ENCODE measurements at regions not wholly inside any gene's neighbourhood (a gene's known extent, or its start where the extent isn't known, plus 50 kb on each side); places are given as distances from the start of the nearest gene placed in this dataset.
A peak's percentile ranks its signal among the peaks of the same experiment; 100 is the strongest.

- TF ChIP-seq TSHZ1 (tag by site-specific recombination; IDR thresholded peaks at IDR 0.05; ENCODE audit: borderline replicate concordance) (no peak), ZFHX2 (tag by site-specific recombination; conservative IDR thresholded peaks at IDR 0.05) (no peak), ZNF561 (tag by site-specific recombination; IDR thresholded peaks at IDR 0.05; ENCODE audit: borderline replicate concordance) (no peak), ZNF664 (tag by site-specific recombination; IDR thresholded peaks at IDR 0.05) (no peak), ZNF843 (tag by site-specific recombination; IDR thresholded peaks at IDR 0.05) (no peak), BCL11B (tag by site-specific recombination; IDR thresholded peaks at IDR 0.05; ENCODE audit: low read depth) (no peak), ZNF37A (tag by site-specific recombination; IDR thresholded peaks at IDR 0.05) (no peak), ZBTB6 (tag by site-specific recombination; IDR thresholded peaks at IDR 0.05) (no peak), REPIN1 (tag by site-specific recombination; IDR thresholded peaks at IDR 0.05; ENCODE audit: low read depth) (no peak)
Observed at GRCh38 chr10:132133005-132133404, 53.7 kb upstream of the DPYSL4 start (continued).

DNA sequence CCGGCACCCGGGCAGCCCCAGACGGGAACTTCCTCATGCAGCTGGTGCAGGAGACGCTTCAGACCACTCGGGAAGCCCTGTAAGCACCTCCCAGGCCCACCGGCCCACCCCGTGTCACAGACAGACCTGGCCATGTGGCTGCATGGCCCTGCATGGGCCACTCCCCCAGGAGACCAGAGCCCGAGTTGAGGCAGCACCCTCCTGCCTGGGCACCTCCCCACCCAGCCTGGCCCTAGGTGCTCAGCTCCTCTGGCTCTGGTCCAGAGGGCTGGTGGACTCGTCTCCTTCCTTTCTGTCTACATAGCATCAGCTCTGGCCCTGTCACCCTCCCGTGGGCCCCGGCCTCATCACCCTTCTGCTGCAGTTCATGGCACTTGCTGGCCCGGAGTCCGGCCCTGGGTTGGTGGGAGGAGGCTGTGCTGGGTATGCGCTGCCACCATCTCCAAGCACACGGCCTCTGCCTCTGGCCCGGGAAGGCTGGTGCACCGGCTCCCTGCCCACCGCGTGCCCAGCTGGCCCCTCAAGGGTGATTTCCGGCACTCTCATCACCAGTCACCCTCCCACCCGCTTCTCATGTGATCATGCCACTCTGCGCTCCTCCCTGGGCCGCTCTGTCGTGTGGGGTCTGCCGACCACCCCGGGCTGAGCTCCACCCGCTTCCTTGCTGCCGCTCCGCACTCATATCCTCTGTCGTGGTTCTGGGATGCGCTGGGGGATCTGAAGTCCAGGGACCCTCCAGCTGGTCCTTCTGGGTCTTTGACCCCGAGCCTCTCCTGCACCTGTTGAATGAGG is 53.1 kb upstream of the DPYSL4 start:
- Histone ChIP-seq H3K9me3 (ENCODE audit: control insufficient read depth, insufficient read depth, low read depth, low read length) (no peaks in the 10 kb centered on the region), H3K36me3 (ENCODE audit: control insufficient read depth in 2 of 2, insufficient read depth in 1 of 2, low read length in 2 of 2) (no peaks in the 10 kb centered on the region), H3K4me3 (ENCODE audit: low read depth, low read length) (no peak overlapping the region), H3K27ac (ENCODE audit: extremely low read depth, low read depth, low read length) (no peak overlapping the region), H3K4me1 (ENCODE audit: control insufficient read depth, insufficient read depth, low read length) (no peaks in the 10 kb centered on the region)
- ChIA-PET POLR2A (no interaction called here), CTCF (interaction anchor here (1.4 kb wide), 1 partner anchor 9 kb away, joined by 8 read pairs; no protein-coding TSS in a partner anchor)
- no peak for TF ChIP-seq ZNF423 (tag by site-specific recombination; IDR thresholded peaks at IDR 0.05)
- TF ChIP-seq SCRT2 (tag by site-specific recombination; IDR thresholded peaks at IDR 0.05): peak; percentile 73

DNA sequence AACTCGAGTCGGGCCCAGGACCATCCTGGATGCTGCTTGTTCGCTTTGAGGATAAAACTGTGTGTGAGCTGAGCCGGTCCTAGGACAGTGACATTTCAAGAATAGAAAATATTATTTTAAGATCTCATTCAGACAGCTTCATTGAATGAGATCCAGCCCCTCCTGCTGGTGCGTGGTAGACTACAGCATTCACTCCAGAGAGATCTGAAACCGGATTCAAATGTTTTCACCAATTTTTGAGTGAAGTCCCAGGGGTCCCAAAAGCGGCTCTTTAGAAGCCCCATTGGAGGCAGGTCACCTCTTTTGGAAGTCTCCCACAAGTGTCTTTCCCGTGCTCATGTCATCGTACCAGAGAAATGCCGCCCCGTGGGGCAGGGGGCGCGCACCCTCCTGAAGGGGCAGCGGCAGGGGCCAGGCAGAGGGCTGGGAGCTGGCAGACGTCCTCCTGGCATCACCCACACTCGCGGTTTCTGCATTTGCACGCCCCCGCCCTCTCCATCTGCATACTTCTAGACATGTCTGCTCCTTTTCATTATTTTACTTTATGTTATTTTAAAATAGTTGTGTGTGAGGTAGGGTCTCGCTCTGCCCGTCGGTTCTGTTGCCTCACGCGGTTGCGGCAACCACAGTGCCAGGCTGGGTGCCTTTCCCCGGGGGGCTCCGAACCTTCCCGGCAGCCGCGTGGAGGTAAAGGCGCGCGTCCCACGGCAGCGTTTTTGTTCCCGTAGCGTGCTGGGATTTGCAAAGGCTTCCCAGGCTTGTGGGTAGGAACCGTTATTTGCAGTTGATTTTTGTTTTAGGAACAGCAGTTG is 52.3 kb upstream of the DPYSL4 start:
- TF ChIP-seq ZNF571 (tag by site-specific recombination; IDR thresholded peaks at IDR 0.05) (no peak), KLF10 (tag by site-specific recombination; IDR thresholded peaks at IDR 0.05) (no peak), SCRT2 (tag by site-specific recombination; IDR thresholded peaks at IDR 0.05) (0 out of 2 replicates have a peak, but pooled peaks have one; percentile 2)
- POLR2A ChIA-PET: no interaction called here
- Histone ChIP-seq H3K27ac (ENCODE audit: extremely low read depth, low read depth, low read length) (no peak overlapping the region), H3K36me3 (ENCODE audit: control insufficient read depth in 2 of 2, insufficient read depth in 1 of 2, low read length in 2 of 2) (no peaks in the 10 kb centered on the region), H3K4me1 (ENCODE audit: control insufficient read depth, insufficient read depth, low read length) (no peaks in the 10 kb centered on the region), H3K9me3 (ENCODE audit: control insufficient read depth, insufficient read depth, low read depth, low read length) (no peaks in the 10 kb centered on the region), H3K4me3 (ENCODE audit: low read depth, low read length) (no peak overlapping the region)
- CTCF ChIA-PET: interaction anchor here (1.4 kb wide), 1 partner anchor 8 kb away, joined by 8 read pairs; no protein-coding TSS in a partner anchor

Data from HEK293 (cell line).